Amniotic epithelial cell (primary cell): ENCODE measurements at regions not wholly inside any gene's neighbourhood (a gene's known extent, or its start where the extent isn't known, plus 50 kb on each side); places are given as distances from the start of the nearest gene placed in this dataset.

Experiments used
- DNase-seq: peaks from one replicate; pipeline ENCODE4 v3.0.0-alpha.2; 2010; ENCODE audit warnings: low read depth

GRCh38 chr4:180726611-180727010, 1516.6 kb upstream of the TENM3 start:
- no peak for DNase-seq

GRCh38 chr4:180727478-180727877, 1515.7 kb upstream of the TENM3 start:
- DNase-seq = no peak

GRCh38 chr4:180734753-180735432, 1508.3 kb upstream of the TENM3 start:
- DNase-seq = no peak

- DNase-seq = no peak
Measured at GRCh38 chr4:180741703-180742102, 1501.5 kb upstream of the TENM3 start.

GRCh38 chr4:180745019-180745418, 1498.2 kb upstream of the TENM3 start:
- DNase-seq = no peak

- peak; percentile 0 for DNase-seq
Measured at GRCh38 chr4:180751009-180751408, 1492.2 kb upstream of the TENM3 start.

GRCh38 chr4:180757927-180758326, 1485.3 kb upstream of the TENM3 start:
- no peak for DNase-seq

GRCh38 chr4:180766045-180766444, 1477.2 kb upstream of the TENM3 start:
- no peak for DNase-seq

GRCh38 chr4:180766944-180767729, 1476.1 kb upstream of the TENM3 start:
- DNase-seq = no peak

- DNase-seq = no peak
Measured at GRCh38 chr4:180768610-180769009, 1474.6 kb upstream of the TENM3 start.

- DNase-seq = no peak
Measured at GRCh38 chr4:180769791-180770190, 1473.4 kb upstream of the TENM3 start.

GRCh38 chr4:180770265-180770664, 1472.9 kb upstream of the TENM3 start:
- no peak for DNase-seq

GRCh38 chr4:180784940-180785339, 1458.3 kb upstream of the TENM3 start:
- DNase-seq = no peak

- no peak for DNase-seq
Measured at GRCh38 chr4:180788729-180789128, 1454.5 kb upstream of the TENM3 start.

- no peak for DNase-seq
Measured at GRCh38 chr4:180789929-180790328, 1453.3 kb upstream of the TENM3 start.

- DNase-seq = no peak
Measured at GRCh38 chr4:180790471-180790870, 1452.7 kb upstream of the TENM3 start.

GRCh38 chr4:180792541-180792940, 1450.7 kb upstream of the TENM3 start:
- no peak for DNase-seq

GRCh38 chr4:180794333-180794732, 1448.9 kb upstream of the TENM3 start:
- no peak for DNase-seq

- no peak for DNase-seq
Measured at GRCh38 chr4:180798036-180798577, 1445.1 kb upstream of the TENM3 start.

GRCh38 chr4:180799798-180800197, 1443.4 kb upstream of the TENM3 start:
- no peak for DNase-seq

GRCh38 chr4:180805101-180805500, 1438.1 kb upstream of the TENM3 start:
- DNase-seq = no peak

- no peak for DNase-seq
Measured at GRCh38 chr4:180808862-180809261, 1434.3 kb upstream of the TENM3 start.

GRCh38 chr4:180809439-180809838, 1433.8 kb upstream of the TENM3 start:
- DNase-seq = peak; percentile 31
